H1 (cell line): ENCODE measurements at regions not wholly inside any gene's neighbourhood (a gene's known extent, or its start where the extent isn't known, plus 50 kb on each side); places are given as distances from the start of the nearest gene placed in this dataset.

ENCODE experiments used
- CTCF ChIA-PET: fragments of 300-600 bp; sonication (Branson Sonifier 250); formaldehyde crosslinking; loops from one replicate; lab custom pipeline; 2021; ENCODE audit not compliant: partially characterized antibody; lab: Charles Lee
- POLR2A ChIA-PET: fragments of 300-600 bp; sonication (Branson Sonifier 250); formaldehyde crosslinking; loops from one replicate; lab custom pipeline; 2021; ENCODE audit warnings: inconsistent platforms; ENCODE audit not compliant: partially characterized antibody; lab: Charles Lee
- DNase-seq, 2 experiments: peaks; one replicate each; pipeline versions ENCODE4 v3.0.0 to v3.0.0-alpha.2; 2010 to 2022; ENCODE audit warnings: low spot score in 2 of 2, low read depth in 1 of 2, mixed read lengths in 1 of 2
- FAIRE-seq: peaks from 2 replicates; lab custom pipeline; 2011; peaks lifted over from hg19 to GRCh38; lab: Jason Lieb, UNC
- H2AFZ ChIP-seq: 2 replicates; pipeline ENCODE4 v1.8.1; 2012; ENCODE audit warnings: low read length, inconsistent platforms
- H2AK5ac ChIP-seq: 2 replicates; pipeline ENCODE4 v1.6.1; 2013; ENCODE audit warnings: low read depth, low read length
- H2BK120ac ChIP-seq: replicated peaks from 2 replicates; pipeline ENCODE3; 2013; ENCODE audit warnings: low read depth, low read length, inconsistent platforms
- H2BK12ac ChIP-seq: 2 replicates; pipeline ENCODE4 v1.6.1; 2013; ENCODE audit warnings: low read depth, low read length
- H2BK15ac ChIP-seq: 2 replicates; pipeline ENCODE4 v1.6.1; 2013; ENCODE audit warnings: low read length
- H2BK20ac ChIP-seq: 2 replicates; pipeline ENCODE4 v1.6.1; 2013; ENCODE audit warnings: low read length
- H2BK5ac ChIP-seq: 2 replicates; pipeline ENCODE4 v1.6.1; 2013; ENCODE audit warnings: low read depth, low read length
- H3K14ac ChIP-seq: 2 replicates; pipeline ENCODE4 v1.6.1; 2013; ENCODE audit warnings: inconsistent platforms; ENCODE audit not compliant: insufficient read length
- H3K18ac ChIP-seq: 2 replicates; pipeline ENCODE4 v1.6.1; 2013; ENCODE audit warnings: low read length; ENCODE audit errors: extremely low read depth
- H3K23ac ChIP-seq: 2 replicates; pipeline ENCODE4 v1.6.1; 2013; ENCODE audit warnings: inconsistent platforms; ENCODE audit not compliant: insufficient read length
- H3K23me2 ChIP-seq: 2 replicates; pipeline ENCODE4 v1.6.1; 2013; ENCODE audit warnings: low read depth, low read length
- H3K27ac ChIP-seq: 2 replicates; pipeline ENCODE4 v1.6.1; 2011; ENCODE audit warnings: low read depth, low read length, inconsistent platforms
- H3K27me3 ChIP-seq, 4 experiments: replicated peaks in 1 of 4; 1 replicate in 1 of 4; 2 replicates in 3 of 4; pipeline versions ENCODE4 v1.6.1 to v1.8.1; 2011 to 2013; ENCODE audit warnings: low read length in 3 of 4, mild to moderate bottlenecking in 3 of 4, inconsistent platforms in 2 of 4, mixed read lengths in 2 of 4, moderate library complexity in 1 of 4; ENCODE audit not compliant: control insufficient read depth in 3 of 4, insufficient read depth in 3 of 4; ENCODE audit errors: extremely low read depth in 1 of 4
- H3K36me3 ChIP-seq, 4 experiments: 2 replicates each; pipeline versions ENCODE4 v1.6.1 to v1.8.1; 2011 to 2013; ENCODE audit warnings: mild to moderate bottlenecking in 4 of 4, low read length in 3 of 4, moderate library complexity in 2 of 4, control low read depth in 1 of 4, inconsistent platforms in 1 of 4; ENCODE audit not compliant: insufficient read depth in 4 of 4, control insufficient read depth in 2 of 4
- H3K4ac ChIP-seq: replicated peaks from 2 replicates; pipeline ENCODE3; 2013; ENCODE audit warnings: low read length, low read depth, mixed read lengths, inconsistent platforms; ENCODE audit not compliant: insufficient read length
- H3K4me1 ChIP-seq, 4 experiments: replicated peaks in 1 of 4; 1 replicate in 1 of 4; 2 replicates in 3 of 4; pipeline versions ENCODE4 v1.6.1 to v1.8.1; 2011 to 2013; ENCODE audit warnings: low read length in 3 of 4, inconsistent platforms in 2 of 4, mixed read lengths in 1 of 4; ENCODE audit not compliant: insufficient read depth in 4 of 4, control insufficient read depth in 3 of 4
- H3K4me2 ChIP-seq, 2 experiments: 2 replicates each; pipeline versions ENCODE4 v1.6.1 to v1.8.1; 2011 to 2013; ENCODE audit warnings: low read depth in 2 of 2, low read length in 2 of 2, control low read depth in 1 of 2, inconsistent platforms in 1 of 2, mild to moderate bottlenecking in 1 of 2; ENCODE audit not compliant: insufficient read depth in 1 of 2
- H3K4me3 ChIP-seq, 4 experiments: fragments of 200-600, 300-600 bp in 1 of 4; sonication (generic), shearing (Covaris generic), sonication (Bioruptor Twin) in 1 of 4; 2 replicates each; pipeline versions ENCODE4 v1.5.1 to v1.8.1; 2011 to 2016; ENCODE audit warnings: low read length in 4 of 4, low read depth in 3 of 4, control low read depth in 2 of 4, inconsistent platforms in 2 of 4, mild to moderate bottlenecking in 2 of 4, mixed read lengths in 1 of 4, moderate library complexity in 1 of 4; ENCODE audit not compliant: insufficient read depth in 2 of 4; ENCODE audit errors: extremely low read depth in 1 of 4
- H3K56ac ChIP-seq: replicated peaks from 2 replicates; pipeline ENCODE3; 2013; ENCODE audit warnings: low read depth, mild to moderate bottlenecking, mixed read lengths, low read length, inconsistent platforms; ENCODE audit not compliant: insufficient read length
- H3K79me1 ChIP-seq: 2 replicates; pipeline ENCODE4 v1.6.1; 2013; ENCODE audit warnings: low read depth, low read length, control low read depth
- H3K79me2 ChIP-seq, 2 experiments: 2 replicates each; pipeline versions ENCODE4 v1.6.1 to v1.8.1; 2012 to 2013; ENCODE audit warnings: low read length in 2 of 2, mild to moderate bottlenecking in 2 of 2, inconsistent platforms in 1 of 2; ENCODE audit not compliant: insufficient read depth in 2 of 2, control insufficient read depth in 1 of 2
- H3K9ac ChIP-seq, 4 experiments: replicated peaks in 1 of 4; 1 replicate in 1 of 4; 2 replicates in 3 of 4; pipeline versions ENCODE4 v1.6.1 to v1.8.1; 2011 to 2013; ENCODE audit warnings: low read depth in 3 of 4, low read length in 3 of 4, control low read depth in 2 of 4, mild to moderate bottlenecking in 2 of 4, moderate library complexity in 2 of 4, inconsistent platforms in 1 of 4; ENCODE audit errors: extremely low read depth in 1 of 4
- H3K9me3 ChIP-seq, 2 experiments: 2 replicates each; pipeline versions ENCODE4 v1.6.1 to v1.8.1; 2012 to 2013; ENCODE audit warnings: mild to moderate bottlenecking in 2 of 2, moderate library complexity in 2 of 2, control low read depth in 1 of 2, inconsistent platforms in 1 of 2, low read depth in 1 of 2, low read length in 1 of 2, mixed read lengths in 1 of 2; ENCODE audit not compliant: insufficient read depth in 2 of 2
- H4K20me1 ChIP-seq, 2 experiments: replicated peaks in 1 of 2; 2 replicates each; pipeline versions ENCODE3 to v1.8.1; 2011 to 2013; ENCODE audit warnings: inconsistent platforms in 2 of 2, low read length in 2 of 2, mild to moderate bottlenecking in 1 of 2; ENCODE audit not compliant: insufficient read depth in 2 of 2, control insufficient read depth in 1 of 2
- H4K5ac ChIP-seq: 2 replicates; pipeline ENCODE4 v1.6.1; 2013; ENCODE audit warnings: low read length, low read depth, mixed read lengths, inconsistent platforms; ENCODE audit not compliant: insufficient read length
- H4K8ac ChIP-seq: 2 replicates; pipeline ENCODE4 v1.8.0; 2013; ENCODE audit warnings: mild to moderate bottlenecking, moderate library complexity, low read length, inconsistent platforms; ENCODE audit not compliant: insufficient read depth; ENCODE audit errors: extremely low read depth
- H4K91ac ChIP-seq: replicated peaks from 2 replicates; pipeline ENCODE3; 2013; ENCODE audit warnings: low read length, mixed read lengths, inconsistent platforms; ENCODE audit not compliant: insufficient read length
- BRCA1 ChIP-seq: IDR thresholded peaks from 2 replicates; pipeline ENCODE4 v1.6.1; 2012; ENCODE audit warnings: low read depth, low read length, improper control_type of control experiment
- CHD1 ChIP-seq: IDR thresholded peaks from 2 replicates; pipeline ENCODE4 v1.6.1; 2012; ENCODE audit warnings: low read depth, low read length, improper control_type of control experiment
- E2F6 ChIP-seq: IDR thresholded peaks from 2 replicates; pipeline ENCODE4 v1.6.1; 2012; ENCODE audit warnings: inconsistent platforms
- JUN ChIP-seq: IDR thresholded peaks from 2 replicates; pipeline ENCODE4 v1.6.1; 2011; ENCODE audit warnings: low read depth, mild to moderate bottlenecking, improper control_type of control experiment, low read length
- NRF1 ChIP-seq: IDR thresholded peaks from 2 replicates; pipeline ENCODE4 v1.6.1; 2011; ENCODE audit warnings: mild to moderate bottlenecking, low read depth, low read length, improper control_type of control experiment
- RAD21 ChIP-seq, 2 experiments: IDR thresholded peaks in 1 of 2; conservative IDR thresholded peaks in 1 of 2; 2 replicates each; pipeline ENCODE4 v1.6.1; 2011; ENCODE audit warnings: low read depth in 2 of 2, low read length in 2 of 2, improper control_type of control experiment in 1 of 2, inconsistent platforms in 1 of 2, mild to moderate bottlenecking in 1 of 2, moderate library complexity in 1 of 2
- RNF2 ChIP-seq: fragments of 200-900, 300-1000 bp; sonication (generic); IDR thresholded peaks from 2 replicates; pipeline ENCODE4 v1.7.1; 2016; ENCODE audit warnings: borderline replicate concordance, low read depth, mild to moderate bottlenecking, antibody characterized with exemption, low read length; ENCODE audit not compliant: poor library complexity, severe bottlenecking; ENCODE audit errors: missing control alignments
- SAP30 ChIP-seq: fragments of 300-600 bp; sonication (generic); IDR thresholded peaks from 2 replicates; pipeline ENCODE4 v1.7.1; 2012; ENCODE audit warnings: low read length, moderate library complexity, mild to moderate bottlenecking, inconsistent platforms; ENCODE audit not compliant: insufficient read depth, insufficient replicate concordance
- SRF ChIP-seq: IDR thresholded peaks from 2 replicates; pipeline ENCODE4 v1.6.1; 2011; ENCODE audit warnings: mild to moderate bottlenecking, low read depth, low read length, moderate library complexity
- TAF7 ChIP-seq: optimal IDR thresholded peaks from 2 replicates; pipeline ENCODE3; 2011; ENCODE audit warnings: low read depth, mild to moderate bottlenecking, inconsistent platforms, low read length, moderate library complexity, borderline replicate concordance
- TBP ChIP-seq: IDR thresholded peaks from 2 replicates; pipeline ENCODE4 v1.6.1; 2011; ENCODE audit warnings: low read depth, low read length, improper control_type of control experiment
- USF2 ChIP-seq: IDR thresholded peaks from 2 replicates; pipeline ENCODE4 v1.6.1; 2011; ENCODE audit warnings: low read length, improper control_type of control experiment
- WGBS, 2 experiments: shearing (Covaris generic) in 1 of 2; methylation state at CpG; one replicate each; pipeline versions ENCODE4 v1.1.6 to v1.1.7; 2013 to 2015; ENCODE audit warnings: low lambda C conversion rate in 2 of 2, mixed read lengths in 2 of 2, inconsistent platforms in 1 of 2, low coverage in 1 of 2, missing lambda C conversion rate in 1 of 2; ENCODE audit not compliant: insufficient replicate concordance in 2 of 2, insufficient coverage in 1 of 2, insufficient read length in 1 of 2; ENCODE audit errors: extremely low coverage in 1 of 2, missing lambda C conversion rate in 1 of 2; 5-methylcytosine and 5-hydroxymethylcytosine counted together

GRCh38 chr21:33140288-33140687 is 70.3 kb downstream of the OLIG1 start:
- H3K56ac ChIP-seq = no peak overlapping the region
- H2AK5ac ChIP-seq = no peak overlapping the region
- H4K91ac ChIP-seq = no peak overlapping the region
- H3K9ac ChIP-seq = no peak overlapping the region
- H3K79me2 ChIP-seq = no peaks in the 10 kb centered on the region
- peak overlapping the region; percentile 51; the same call in 1 of the 2 replicates for H2BK20ac ChIP-seq
- H3K4me3 ChIP-seq = no peak overlapping the region
- 95% methylated on average over 2 of the region's 2 CpGs; no CpG with 5 or more reads in 1 of the 2 experiments for WGBS, 2 experiments
- H2BK5ac ChIP-seq = no peak overlapping the region
- H3K14ac ChIP-seq = no peak overlapping the region
- H3K36me3 ChIP-seq = no peaks in the 10 kb centered on the region
- no peak overlapping the region for H2BK15ac ChIP-seq
- peaks cover 0 to 5% (median 1%) of the 10 kb centered on the region in 4 experiments; a peak in 6 of 7 replicates for H3K4me1 ChIP-seq
- H4K5ac ChIP-seq = no peak overlapping the region
- DNase-seq = no peak
- H4K8ac ChIP-seq = no peak overlapping the region
- ChIA-PET POLR2A (no interaction called here), CTCF (interaction anchor here (1.0 to 2.4 kb wide), 4 partner anchors 13 to 146 kb away, joined by 3 to 9 read pairs (median 4); partner anchors contain the start of gene OLIG2)
- H3K27ac ChIP-seq = no peak overlapping the region
- no peaks in the 10 kb centered on the region for H4K20me1 ChIP-seq
- no peaks in the 10 kb centered on the region for H3K79me1 ChIP-seq
- H3K23ac ChIP-seq = no peak overlapping the region
- no peak overlapping the region for H2AFZ ChIP-seq
- H3K18ac ChIP-seq = no peak overlapping the region
- no peak overlapping the region for H2BK120ac ChIP-seq
- H3K9me3 ChIP-seq = no peaks in the 10 kb centered on the region
- H3K23me2 ChIP-seq = no peaks in the 10 kb centered on the region
- 0 out of 2 replicates have a peak overlapping the region, but pooled peaks have one; percentile 84 for H2BK12ac ChIP-seq
- no peak for FAIRE-seq
- no peak overlapping the region for H3K4ac ChIP-seq
- 0 out of 7 replicates have a peak, but pooled peaks cover 0 to 1% (median 0%) of the 10 kb centered on the region in 4 experiments for H3K27me3 ChIP-seq
- no peak overlapping the region for H3K4me2 ChIP-seq
- TF ChIP-seq NRF1 (no peak), RNF2 (no peak), CHD1 (no peak), JUN (no peak), BRCA1 (no peak), TBP (no peak), SRF (no peak), USF2 (no peak), E2F6 (no peak), TAF7 (no peak), SAP30 (no peak), RAD21 (IDR thresholded peaks at IDR 0.05 in 1 of 2, conservative IDR thresholded peaks at IDR 0.05 in 1 of 2; ENCODE audit: low read depth in 2 of 2, low read length in 2 of 2) (no peak)
